SK-N-MC (cell line): ENCODE measurements at regions not wholly inside any gene's neighbourhood (a gene's known extent, or its start where the extent isn't known, plus 50 kb on each side); places are given as distances from the start of the nearest gene placed in this dataset.
"Not testable (repeated sequence)": the region's sequence is repeated elsewhere in the genome, so short reads cannot be mapped to it uniquely, and the experiment has no call there.

ENCODE experiments used
- EZH2 ChIP-seq: fragments of 200-600 bp; sonication (generic); IDR thresholded peaks from one replicate; pipeline ENCODE4 v1.6.1; 2017; ENCODE audit warnings: antibody characterized with exemption
- FOXP2 ChIP-seq: optimal IDR thresholded peaks from 2 replicates; pipeline ENCODE3; 2011; ENCODE audit warnings: mild to moderate bottlenecking, moderate library complexity; ENCODE audit not compliant: insufficient read depth; ENCODE audit errors: extremely low read length, control extremely low read depth
- POLR2AphosphoS5 ChIP-seq: IDR thresholded peaks from 2 replicates; pipeline ENCODE4 v1.6.1; 2012; ENCODE audit warnings: mild to moderate bottlenecking, low read depth, low read length, borderline replicate concordance

- TF ChIP-seq EZH2, FOXP2, POLR2AphosphoS5: not testable (repeated sequence)
These were observed 200.4 kb upstream of the HS6ST1 start for GRCh38 chr2:128519028-128519427.
